ENCODE measurements at regions not wholly inside any gene's neighbourhood (a gene's known extent, or its start where the extent isn't known, plus 50 kb on each side); places are given as distances from the start of the nearest gene placed in this dataset.

DNA sequence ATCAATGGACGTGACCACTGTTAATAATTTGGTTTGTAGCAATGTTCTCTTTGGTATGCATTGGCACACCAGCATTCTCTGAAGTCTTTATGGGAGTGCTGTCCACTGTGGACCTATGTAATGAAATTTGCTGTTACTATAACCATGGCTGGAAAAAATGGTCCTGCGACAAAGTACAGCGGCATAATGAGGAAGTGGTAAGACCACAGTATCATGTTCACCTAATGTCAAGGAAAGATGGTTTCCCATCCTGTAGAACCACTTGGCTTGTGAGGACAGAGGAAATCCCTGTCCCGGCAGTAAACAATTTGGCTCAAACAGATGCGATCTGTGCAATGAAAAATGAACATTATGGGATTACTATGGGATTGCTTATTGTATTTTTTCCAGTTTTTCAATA is 173.9 kb upstream of the IVNS1ABP start:
- TF ChIP-seq, protein P1, sequence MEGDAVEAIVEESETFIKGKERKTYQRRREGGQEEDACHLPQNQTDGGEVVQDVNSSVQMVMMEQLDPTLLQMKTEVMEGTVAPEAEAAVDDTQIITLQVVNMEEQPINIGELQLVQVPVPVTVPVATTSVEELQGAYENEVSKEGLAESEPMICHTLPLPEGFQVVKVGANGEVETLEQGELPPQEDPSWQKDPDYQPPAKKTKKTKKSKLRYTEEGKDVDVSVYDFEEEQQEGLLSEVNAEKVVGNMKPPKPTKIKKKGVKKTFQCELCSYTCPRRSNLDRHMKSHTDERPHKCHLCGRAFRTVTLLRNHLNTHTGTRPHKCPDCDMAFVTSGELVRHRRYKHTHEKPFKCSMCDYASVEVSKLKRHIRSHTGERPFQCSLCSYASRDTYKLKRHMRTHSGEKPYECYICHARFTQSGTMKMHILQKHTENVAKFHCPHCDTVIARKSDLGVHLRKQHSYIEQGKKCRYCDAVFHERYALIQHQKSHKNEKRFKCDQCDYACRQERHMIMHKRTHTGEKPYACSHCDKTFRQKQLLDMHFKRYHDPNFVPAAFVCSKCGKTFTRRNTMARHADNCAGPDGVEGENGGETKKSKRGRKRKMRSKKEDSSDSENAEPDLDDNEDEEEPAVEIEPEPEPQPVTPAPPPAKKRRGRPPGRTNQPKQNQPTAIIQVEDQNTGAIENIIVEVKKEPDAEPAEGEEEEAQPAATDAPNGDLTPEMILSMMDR (IDR thresholded peaks at IDR 0.05) = no peak
- TF ChIP-seq POLR2A (IDR thresholded peaks at IDR 0.05) = no peak
